Stomach (tissue), 4 donors: ENCODE measurements at regions not wholly inside any gene's neighbourhood (a gene's known extent, or its start where the extent isn't known, plus 50 kb on each side); places are given as distances from the start of the nearest gene placed in this dataset.

Source experiments
- CTCF ChIP-seq, 7 experiments: fragments of 450-650 bp in 4 of 7; fragments of 200-600 bp in 3 of 7; sonication (generic) in 3 of 7; IDR thresholded peaks; one replicate each; pipeline ENCODE4 v1.5.1; 2016 to 2019; ENCODE audit warnings: antibody characterized with exemption in 7 of 7, control low read depth in 2 of 7, mild to moderate bottlenecking in 1 of 7
- POLR2A ChIP-seq, 4 donors: fragments of 450-650 bp; IDR thresholded peaks; one replicate each; pipeline ENCODE4 v1.6.1; 2016; ENCODE audit warnings: antibody characterized with exemption in 4 of 4, control low read depth in 2 of 4, mild to moderate bottlenecking in 1 of 4, moderate library complexity in 1 of 4
- POLR2AphosphoS5 ChIP-seq, 3 donors: sonication (generic); formaldehyde crosslinking; IDR thresholded peaks; one replicate each; pipeline ENCODE4 v1.6.1; 2016; ENCODE audit warnings: antibody characterized with exemption in 3 of 3

GRCh38 chr6:167506443-167507301, 181.8 kb downstream of the TTLL2 start:
- TF ChIP-seq CTCF (IDR thresholded peaks at IDR 0.05) (no peak), POLR2A (IDR thresholded peaks at IDR 0.05) (no peak), POLR2AphosphoS5 (IDR thresholded peaks at IDR 0.05) (no peak)
